ENCODE measurements at regions not wholly inside any gene's neighbourhood (a gene's known extent, or its start where the extent isn't known, plus 50 kb on each side); places are given as distances from the start of the nearest gene placed in this dataset.

DNA sequence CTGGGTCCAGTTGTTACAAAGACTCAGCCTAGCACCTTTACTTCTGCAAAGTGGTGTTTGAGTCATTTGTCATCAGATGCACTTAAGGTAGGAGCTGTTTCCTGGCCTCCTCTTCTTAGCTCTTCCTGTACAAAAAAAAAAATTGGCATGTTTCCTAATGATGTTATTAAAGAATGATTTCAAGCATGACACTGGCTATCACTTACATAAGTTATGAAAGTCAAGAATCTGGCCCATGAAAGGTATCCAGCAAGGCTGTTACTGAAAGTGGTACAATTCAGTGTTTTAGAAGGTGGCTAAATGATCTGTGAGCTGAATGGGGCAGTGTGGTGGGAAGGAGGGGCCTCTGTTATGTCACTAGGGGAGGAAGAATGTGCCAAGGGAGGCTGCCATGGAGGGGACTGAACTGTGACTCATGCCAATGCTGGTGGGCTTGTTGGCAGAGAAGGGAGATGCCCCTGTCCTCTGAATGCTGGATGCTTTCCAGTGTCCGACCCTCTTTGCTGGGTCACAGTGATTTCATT is 175.1 kb upstream of the MAP1B start:
- H3K9me3 Mint-ChIP-seq = peaks cover 4% of the 10 kb centered on the region
- no peak for DNase-seq

DNA sequence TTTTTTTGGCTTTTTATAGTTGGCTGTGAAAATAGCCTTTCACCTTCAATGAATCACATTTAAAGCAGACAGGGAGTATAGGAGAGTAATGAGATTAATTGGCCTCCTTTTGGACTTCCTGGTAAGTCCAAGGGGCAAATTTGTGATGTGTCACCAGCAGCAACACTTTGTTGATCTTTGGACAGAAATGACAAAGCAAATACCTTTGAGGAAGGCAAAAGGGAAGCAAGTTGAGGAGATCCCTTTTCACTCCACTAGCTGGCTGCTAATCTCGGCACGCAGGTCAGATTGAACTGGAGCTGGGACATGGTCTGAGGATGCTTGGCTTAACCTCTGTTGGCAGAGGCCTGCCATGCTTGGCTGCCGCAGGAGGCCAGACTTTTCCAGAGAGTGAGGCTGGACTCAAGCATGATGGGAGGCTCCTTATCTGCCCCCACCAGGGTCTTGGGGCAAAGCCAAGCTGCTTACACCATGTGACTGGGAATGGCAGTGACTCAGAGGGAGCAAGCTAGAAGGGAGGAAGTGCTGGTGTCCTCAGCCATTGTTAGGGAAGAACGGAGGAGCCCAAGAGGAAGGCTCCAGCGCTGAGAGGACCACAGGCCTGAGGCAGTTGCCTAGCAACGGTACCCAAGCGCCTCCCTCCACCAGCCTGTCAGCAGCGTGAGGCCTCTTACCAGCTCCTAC is 174.5 kb upstream of the MAP1B start:
- H3K36me3 Mint-ChIP-seq (ENCODE audit: low read depth) = no peaks in the 10 kb centered on the region
- DNase-seq = peak; percentile 12
- no peak overlapping the region for H3K4me3 Mint-ChIP-seq
- TF ChIP-seq, protein P1, sequence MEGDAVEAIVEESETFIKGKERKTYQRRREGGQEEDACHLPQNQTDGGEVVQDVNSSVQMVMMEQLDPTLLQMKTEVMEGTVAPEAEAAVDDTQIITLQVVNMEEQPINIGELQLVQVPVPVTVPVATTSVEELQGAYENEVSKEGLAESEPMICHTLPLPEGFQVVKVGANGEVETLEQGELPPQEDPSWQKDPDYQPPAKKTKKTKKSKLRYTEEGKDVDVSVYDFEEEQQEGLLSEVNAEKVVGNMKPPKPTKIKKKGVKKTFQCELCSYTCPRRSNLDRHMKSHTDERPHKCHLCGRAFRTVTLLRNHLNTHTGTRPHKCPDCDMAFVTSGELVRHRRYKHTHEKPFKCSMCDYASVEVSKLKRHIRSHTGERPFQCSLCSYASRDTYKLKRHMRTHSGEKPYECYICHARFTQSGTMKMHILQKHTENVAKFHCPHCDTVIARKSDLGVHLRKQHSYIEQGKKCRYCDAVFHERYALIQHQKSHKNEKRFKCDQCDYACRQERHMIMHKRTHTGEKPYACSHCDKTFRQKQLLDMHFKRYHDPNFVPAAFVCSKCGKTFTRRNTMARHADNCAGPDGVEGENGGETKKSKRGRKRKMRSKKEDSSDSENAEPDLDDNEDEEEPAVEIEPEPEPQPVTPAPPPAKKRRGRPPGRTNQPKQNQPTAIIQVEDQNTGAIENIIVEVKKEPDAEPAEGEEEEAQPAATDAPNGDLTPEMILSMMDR (IDR thresholded peaks at IDR 0.05) = no peak
- H3K4me1 Mint-ChIP-seq = peaks cover 9% of the 10 kb centered on the region
- peaks cover 4% of the 10 kb centered on the region for H3K9me3 Mint-ChIP-seq
- no peak overlapping the region for H3K27ac Mint-ChIP-seq
- H3K27me3 Mint-ChIP-seq (ENCODE audit: low read depth, poor library complexity) = peaks cover 5% of the 10 kb centered on the region

More for the DNA sequence above, 175.1 kb upstream of the MAP1B start:
- Mint-ChIP-seq H3K36me3 (ENCODE audit: low read depth) (no peaks in the 10 kb centered on the region), H3K4me1 (peaks cover 9% of the 10 kb centered on the region), H3K27me3 (ENCODE audit: low read depth, poor library complexity) (peaks cover 5% of the 10 kb centered on the region), H3K27ac (no peak overlapping the region), H3K4me3 (no peak overlapping the region)
- TF ChIP-seq, protein P1 (IDR thresholded peaks at IDR 0.05) = no peak

DNA sequence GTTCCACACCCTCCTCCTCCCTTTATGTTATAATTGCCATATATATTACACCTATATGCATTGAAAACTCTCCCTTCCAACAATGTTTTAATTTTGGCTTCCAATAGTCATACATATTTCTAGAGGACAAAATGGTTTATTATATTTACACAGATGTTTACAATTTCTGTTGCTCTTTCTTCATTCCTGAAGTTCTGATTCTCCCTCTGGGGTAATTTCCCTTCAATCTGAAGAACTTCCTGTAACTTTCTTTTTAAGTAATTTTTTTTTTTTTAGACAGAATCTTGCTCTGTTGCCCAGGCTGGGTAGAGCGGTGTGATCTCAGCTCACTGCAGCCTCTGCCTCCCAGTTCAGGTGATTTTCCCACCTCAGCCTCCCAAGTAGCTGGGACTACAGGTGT is 173.0 kb upstream of the MAP1B start:
- TF ChIP-seq, protein P1 (IDR thresholded peaks at IDR 0.05) = no peak
- peaks cover 4% of the 10 kb centered on the region for H3K9me3 Mint-ChIP-seq
- H3K4me3 Mint-ChIP-seq = no peak overlapping the region
- no peak overlapping the region for H3K27ac Mint-ChIP-seq
- no peaks in the 10 kb centered on the region for H3K36me3 Mint-ChIP-seq (ENCODE audit: low read depth)
- peaks cover 18% of the 10 kb centered on the region for H3K4me1 Mint-ChIP-seq
- DNase-seq = no peak
- H3K27me3 Mint-ChIP-seq (ENCODE audit: low read depth, poor library complexity) = peaks cover 5% of the 10 kb centered on the region

DNA sequence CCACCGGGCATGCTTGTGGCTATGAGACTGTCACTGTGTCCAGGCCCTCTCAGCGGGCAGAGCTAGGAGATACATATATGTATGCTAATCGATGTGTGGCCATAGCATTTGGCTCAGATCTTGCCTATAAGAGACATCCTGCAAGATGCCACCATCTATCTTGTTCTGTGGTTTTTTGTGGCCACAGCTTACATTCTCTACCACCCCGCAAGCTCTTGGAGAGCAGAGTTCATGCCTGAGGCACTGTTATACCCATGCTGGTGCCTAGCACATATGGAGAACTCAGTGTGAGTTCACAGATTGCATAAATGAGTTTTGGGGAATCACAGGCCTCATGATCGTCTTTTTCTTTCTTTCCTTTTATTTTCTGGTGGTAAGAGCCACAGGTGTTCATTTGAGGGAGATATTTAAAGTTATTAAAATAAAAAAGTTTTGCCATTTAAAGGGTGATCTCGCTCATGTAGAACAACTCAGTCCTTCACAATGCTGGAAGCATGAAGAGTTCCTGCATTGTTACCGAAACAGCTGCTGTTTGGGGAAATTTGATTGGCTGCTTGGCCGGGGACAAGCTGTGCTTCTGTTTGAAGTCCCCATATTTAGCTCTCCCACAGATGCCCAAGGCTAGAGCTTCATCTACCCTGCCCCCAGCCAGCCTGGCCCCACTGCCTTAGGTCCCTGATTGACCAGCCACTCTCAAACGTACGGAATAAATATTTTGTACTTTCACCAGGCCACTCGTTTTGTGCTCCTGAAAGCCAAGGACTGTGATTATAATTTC is 169.2 kb upstream of the MAP1B start:
- H3K36me3 Mint-ChIP-seq (ENCODE audit: low read depth) = no peaks in the 10 kb centered on the region
- peaks cover 13% of the 10 kb centered on the region for H3K9me3 Mint-ChIP-seq
- no peak for DNase-seq
- no peak overlapping the region for H3K27ac Mint-ChIP-seq
- H3K27me3 Mint-ChIP-seq (ENCODE audit: low read depth, poor library complexity) = no peaks in the 10 kb centered on the region
- peaks cover 11% of the 10 kb centered on the region for H3K4me1 Mint-ChIP-seq
- TF ChIP-seq, protein P1 (IDR thresholded peaks at IDR 0.05) = no peak
- no peak overlapping the region for H3K4me3 Mint-ChIP-seq

DNA sequence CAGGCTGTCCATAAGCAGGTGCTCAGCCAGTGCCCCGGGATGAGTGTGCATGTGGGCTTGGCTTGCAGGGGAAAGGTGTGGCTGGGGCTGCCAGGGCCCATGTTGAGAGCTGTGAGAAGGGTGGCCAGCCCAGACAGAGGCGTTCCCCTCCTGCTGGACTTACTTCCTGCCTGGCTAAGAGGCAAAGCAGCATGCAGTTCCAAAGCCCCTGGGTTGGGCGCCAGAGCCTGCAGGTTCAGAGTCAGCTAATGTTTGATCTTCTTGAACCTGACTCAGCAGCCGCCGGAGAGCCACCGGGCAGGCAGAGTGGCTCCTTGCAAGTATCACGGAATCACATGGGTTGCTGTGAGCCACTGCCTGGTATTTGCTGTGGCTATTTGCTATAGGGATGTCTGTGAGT is 168.4 kb upstream of the MAP1B start:
- Mint-ChIP-seq H3K4me3 (no peak overlapping the region), H3K27me3 (ENCODE audit: low read depth, poor library complexity) (no peaks in the 10 kb centered on the region), H3K27ac (no peak overlapping the region), H3K36me3 (ENCODE audit: low read depth) (no peaks in the 10 kb centered on the region), H3K4me1 (peaks cover 11% of the 10 kb centered on the region), H3K9me3 (peaks cover 13% of the 10 kb centered on the region)
- no peak for DNase-seq
- TF ChIP-seq, protein P1 (IDR thresholded peaks at IDR 0.05) = no peak

Data from nephron progenitor cell (in vitro differentiated cells).